Thoracic aorta (tissue), 2 donors: ENCODE measurements at regions not wholly inside any gene's neighbourhood (a gene's known extent, or its start where the extent isn't known, plus 50 kb on each side); places are given as distances from the start of the nearest gene placed in this dataset.

Experiments
- ATAC-seq: fragments of 150-250 bp; one replicate; pipeline ENCODE4 v1.8.0; 2017; ENCODE audit warnings: low read depth; ENCODE audit not compliant: insufficient number of reproducible peaks, low FRiP score
- DNase-seq: peaks from one replicate; pipeline ENCODE4 v3.0.0-alpha.2; 2020; ENCODE audit warnings: low spot score
- H3K27ac ChIP-seq, 2 donors: fragments of 200-600 bp; sonication (generic); 1 replicate in 1 of 2; 2 replicates in 1 of 2; pipeline ENCODE4 v1.5.1; 2016; ENCODE audit warnings: mild to moderate bottlenecking in 2 of 2, moderate library complexity in 2 of 2
- H3K27me3 ChIP-seq: fragments of 200-600 bp; sonication (generic); replicated peaks from 2 replicates; pipeline ENCODE4 v1.6.0; 2016; ENCODE audit warnings: mild to moderate bottlenecking; ENCODE audit not compliant: insufficient read depth
- H3K36me3 ChIP-seq: fragments of 200-600 bp; sonication (generic); one replicate; pipeline ENCODE4 v1.5.1; 2016
- H3K4me1 ChIP-seq, 2 donors: fragments of 200-600 bp; sonication (generic); 1 replicate in 1 of 2; 2 replicates in 1 of 2; pipeline versions ENCODE4 v1.5.1 to v1.6.0; 2016; ENCODE audit warnings: low read depth in 2 of 2, mild to moderate bottlenecking in 1 of 2; ENCODE audit not compliant: control insufficient read depth in 1 of 2
- H3K4me3 ChIP-seq: fragments of 200-600 bp; sonication (generic); 2 replicates; pipeline ENCODE4 v1.5.1; 2016; ENCODE audit warnings: mild to moderate bottlenecking
- H3K9me3 ChIP-seq: fragments of 200-600 bp; sonication (generic); 2 replicates; pipeline ENCODE4 v1.5.1; 2016
- TF ChIP-seq, protein P1 (sequence below): fragments of 200-600 bp; sonication (generic); IDR thresholded peaks from one replicate; pipeline ENCODE4 v1.5.1; 2019; ENCODE audit warnings: antibody characterized with exemption

DNA sequence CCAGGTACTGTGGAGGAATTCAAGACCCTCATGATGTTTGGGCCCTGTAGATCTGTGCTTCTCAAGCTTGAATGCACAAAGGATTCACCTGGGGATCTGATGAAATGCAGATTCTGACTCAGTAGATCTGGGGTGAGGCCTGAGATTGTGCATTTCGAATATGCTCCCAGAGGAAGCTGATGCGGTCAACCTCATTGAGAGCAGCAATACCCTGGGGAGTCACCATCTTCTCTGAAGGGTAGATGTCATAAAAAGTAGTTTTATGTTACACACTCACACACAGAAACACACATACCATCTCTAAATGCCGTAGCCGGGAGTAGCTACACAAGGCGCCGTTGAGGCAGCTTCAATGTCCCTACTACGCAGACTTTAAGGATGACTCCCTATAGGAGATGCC is 55.8 kb upstream of the CPEB4 start:
- TF ChIP-seq, protein P1, sequence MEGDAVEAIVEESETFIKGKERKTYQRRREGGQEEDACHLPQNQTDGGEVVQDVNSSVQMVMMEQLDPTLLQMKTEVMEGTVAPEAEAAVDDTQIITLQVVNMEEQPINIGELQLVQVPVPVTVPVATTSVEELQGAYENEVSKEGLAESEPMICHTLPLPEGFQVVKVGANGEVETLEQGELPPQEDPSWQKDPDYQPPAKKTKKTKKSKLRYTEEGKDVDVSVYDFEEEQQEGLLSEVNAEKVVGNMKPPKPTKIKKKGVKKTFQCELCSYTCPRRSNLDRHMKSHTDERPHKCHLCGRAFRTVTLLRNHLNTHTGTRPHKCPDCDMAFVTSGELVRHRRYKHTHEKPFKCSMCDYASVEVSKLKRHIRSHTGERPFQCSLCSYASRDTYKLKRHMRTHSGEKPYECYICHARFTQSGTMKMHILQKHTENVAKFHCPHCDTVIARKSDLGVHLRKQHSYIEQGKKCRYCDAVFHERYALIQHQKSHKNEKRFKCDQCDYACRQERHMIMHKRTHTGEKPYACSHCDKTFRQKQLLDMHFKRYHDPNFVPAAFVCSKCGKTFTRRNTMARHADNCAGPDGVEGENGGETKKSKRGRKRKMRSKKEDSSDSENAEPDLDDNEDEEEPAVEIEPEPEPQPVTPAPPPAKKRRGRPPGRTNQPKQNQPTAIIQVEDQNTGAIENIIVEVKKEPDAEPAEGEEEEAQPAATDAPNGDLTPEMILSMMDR: no peak
- Histone ChIP-seq H3K27me3 (no peaks in the 10 kb centered on the region), H3K36me3 (no peaks in the 10 kb centered on the region), H3K4me3 (no peak overlapping the region), H3K9me3 (no peaks in the 10 kb centered on the region), H3K27ac (no peak overlapping the region), H3K4me1 (peaks cover 5 to 13% of the 10 kb centered on the region in 2 donors)
- DNase-seq (no peak), ATAC-seq (no peak)

DNA sequence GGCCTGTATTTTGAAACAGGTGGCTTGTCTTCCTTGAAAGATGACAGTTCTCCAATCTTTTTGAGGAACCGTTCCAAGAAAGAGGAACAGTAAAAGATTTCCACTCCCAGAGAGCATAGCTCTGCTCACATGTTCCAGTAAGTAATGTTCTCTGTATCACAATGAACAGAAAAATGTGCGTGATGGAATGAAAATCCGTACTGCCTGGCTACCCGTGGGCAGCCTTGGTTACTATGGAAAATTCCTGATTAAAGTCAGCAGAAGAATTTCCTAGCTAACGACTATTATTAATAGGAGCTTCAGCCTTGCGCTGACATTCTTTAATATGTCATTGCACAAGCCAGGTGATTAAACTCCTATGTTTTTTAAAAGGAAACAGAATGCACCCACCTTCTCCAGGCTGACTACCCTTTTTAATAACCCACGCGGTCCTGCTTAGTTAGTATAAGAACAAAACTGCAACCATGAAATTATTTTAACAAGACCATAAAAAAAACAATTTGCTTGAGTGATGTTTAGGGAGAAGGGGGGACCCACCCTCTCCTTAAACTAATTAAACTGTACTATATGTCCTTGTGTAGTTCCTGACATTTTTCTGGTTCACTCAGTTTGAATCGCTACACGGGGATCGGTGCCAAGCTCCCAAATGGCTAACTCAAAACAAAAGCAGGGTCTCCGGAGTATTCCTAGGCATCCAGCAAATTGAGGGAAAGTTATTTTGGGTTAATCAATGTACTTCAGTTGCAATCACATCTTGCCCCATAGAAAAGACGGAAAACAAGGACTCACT is 54.8 kb upstream of the CPEB4 start:
- H3K36me3 ChIP-seq: no peaks in the 10 kb centered on the region
- no peaks in the 10 kb centered on the region for H3K9me3 ChIP-seq
- TF ChIP-seq, protein P1: no peak
- DNase-seq: no peak
- H3K27ac ChIP-seq: no peak overlapping the region
- ATAC-seq: no peak
- no peaks in the 10 kb centered on the region for H3K27me3 ChIP-seq
- no peak overlapping the region for H3K4me3 ChIP-seq
- peaks cover 5 to 13% of the 10 kb centered on the region in 2 donors for H3K4me1 ChIP-seq

DNA sequence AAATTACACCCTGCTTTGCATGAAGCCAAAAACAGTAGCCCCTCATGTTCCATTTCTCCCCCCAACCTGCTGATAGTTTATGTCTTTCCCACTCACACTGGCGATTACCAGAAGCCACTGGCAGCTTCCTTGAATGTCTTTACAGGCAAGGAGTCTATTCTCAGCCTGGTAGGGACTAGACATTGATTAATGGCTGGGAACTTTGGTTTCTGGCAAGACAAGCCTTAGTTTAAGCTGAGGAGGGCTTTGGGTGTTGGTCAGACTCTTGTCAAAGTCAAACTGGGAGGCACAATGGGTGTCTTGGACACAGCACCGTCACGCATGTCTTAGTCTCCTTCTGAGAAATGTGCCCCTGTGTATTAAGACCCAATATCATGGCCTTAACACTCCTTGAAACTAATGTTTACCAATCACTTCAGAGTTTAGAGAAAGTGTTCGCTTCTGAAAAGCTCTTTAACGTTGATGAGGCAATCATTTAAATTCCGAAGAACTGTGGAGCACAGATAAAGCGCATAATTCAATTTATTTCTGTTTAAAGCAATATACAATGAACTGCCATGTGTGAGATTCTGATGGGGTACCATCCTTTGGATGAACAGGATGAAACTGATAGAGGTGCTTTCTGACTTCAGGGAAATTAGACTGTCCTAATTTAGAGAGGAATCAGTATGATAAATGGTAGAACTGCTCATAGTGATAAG is 53.9 kb upstream of the CPEB4 start:
- H3K36me3 ChIP-seq: no peaks in the 10 kb centered on the region
- peaks cover 5 to 13% of the 10 kb centered on the region in 2 donors for H3K4me1 ChIP-seq
- no peak for DNase-seq
- no peaks in the 10 kb centered on the region for H3K27me3 ChIP-seq
- no peak overlapping the region for H3K4me3 ChIP-seq
- TF ChIP-seq, protein P1: no peak
- no peak overlapping the region for H3K27ac ChIP-seq
- ATAC-seq: no peak
- H3K9me3 ChIP-seq: no peaks in the 10 kb centered on the region

DNA sequence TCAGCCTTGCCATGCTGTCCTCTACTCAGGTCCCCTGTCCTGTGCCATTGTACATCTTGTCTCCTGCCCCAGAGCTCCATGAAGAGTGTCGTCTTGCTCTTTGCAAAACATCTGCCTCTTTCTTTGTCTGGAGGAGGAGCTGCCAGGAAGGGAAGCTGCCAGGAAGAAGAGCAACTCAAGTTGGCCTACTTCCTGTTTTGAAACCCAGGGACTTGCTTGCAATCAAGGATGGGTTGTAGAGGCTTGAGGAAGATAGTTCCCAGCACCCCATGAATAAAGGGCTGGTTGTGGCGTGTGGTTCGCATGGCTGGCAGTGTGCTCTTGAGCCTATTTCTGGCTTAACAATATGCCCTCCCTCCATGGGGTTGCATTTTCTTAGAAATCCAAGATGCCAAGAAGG is 53.0 kb upstream of the CPEB4 start:
- TF ChIP-seq, protein P1: no peak
- no peak overlapping the region for H3K4me3 ChIP-seq
- no peak overlapping the region for H3K27ac ChIP-seq
- peaks cover 5 to 13% of the 10 kb centered on the region in 2 donors for H3K4me1 ChIP-seq
- no peaks in the 10 kb centered on the region for H3K9me3 ChIP-seq
- DNase-seq (no peak), ATAC-seq (no peak)
- H3K36me3 ChIP-seq: no peaks in the 10 kb centered on the region
- no peaks in the 10 kb centered on the region for H3K27me3 ChIP-seq

DNA sequence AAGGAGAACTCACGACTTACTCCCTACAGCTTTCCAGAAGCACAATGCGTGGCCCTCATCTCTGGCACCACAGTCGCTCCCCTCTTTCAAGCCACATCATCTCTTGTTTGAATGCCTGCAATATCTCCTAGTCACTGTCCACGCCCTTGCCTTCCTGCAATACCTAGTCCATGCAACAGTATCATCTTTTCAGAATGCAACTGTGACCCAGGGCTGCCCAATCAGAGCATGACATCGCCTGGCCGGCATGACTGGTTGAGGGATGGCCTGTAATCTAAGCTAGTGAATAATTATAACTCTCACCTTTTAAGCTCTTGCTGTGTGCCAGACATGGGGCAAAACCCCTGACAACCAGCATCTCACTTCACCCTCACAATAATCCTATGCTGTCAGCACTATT is 52.5 kb upstream of the CPEB4 start:
- no peaks in the 10 kb centered on the region for H3K9me3 ChIP-seq
- H3K27me3 ChIP-seq: no peaks in the 10 kb centered on the region
- no peak for DNase-seq
- H3K4me1 ChIP-seq: peaks cover 5 to 13% of the 10 kb centered on the region in 2 donors
- ATAC-seq: no peak
- TF ChIP-seq, protein P1: no peak
- no peaks in the 10 kb centered on the region for H3K36me3 ChIP-seq
- H3K27ac ChIP-seq: no peak overlapping the region
- no peak overlapping the region for H3K4me3 ChIP-seq
